ENCODE measurements at regions not wholly inside any gene's neighbourhood (a gene's known extent, or its start where the extent isn't known, plus 50 kb on each side); places are given as distances from the start of the nearest gene placed in this dataset.
A peak's percentile ranks its signal among the peaks of the same experiment; 100 is the strongest.

GRCh38 chr11:134584001-134584561 is 172.0 kb upstream of the B3GAT1 start:
- DNase-seq: no peak

- DNase-seq: peak in 1 of 5 donors; percentile 14
These were observed 171.5 kb upstream of the B3GAT1 start for GRCh38 chr11:134583397-134583990.

GRCh38 chr11:134582770-134583095 is 170.7 kb upstream of the B3GAT1 start:
- no peak for DNase-seq

- DNase-seq: no peak
These were observed 170.1 kb upstream of the B3GAT1 start for GRCh38 chr11:134581966-134582769.

- no peak for DNase-seq
These were observed 169.1 kb upstream of the B3GAT1 start for GRCh38 chr11:134581121-134581626.

GRCh38 chr11:134580610-134580975 is 168.6 kb upstream of the B3GAT1 start:
- DNase-seq: no peak

GRCh38 chr11:134579724-134580609 is 167.9 kb upstream of the B3GAT1 start:
- DNase-seq: no peak

GRCh38 chr11:134578807-134579723 is 167.0 kb upstream of the B3GAT1 start:
- DNase-seq: peak in 1 of 5 donors; percentile 4

GRCh38 chr11:134577751-134578395 is 165.8 kb upstream of the B3GAT1 start:
- no peak for DNase-seq

GRCh38 chr11:134576721-134577171 is 164.7 kb upstream of the B3GAT1 start:
- no peak for DNase-seq

GRCh38 chr11:134576286-134576685 is 164.2 kb upstream of the B3GAT1 start:
- no peak for DNase-seq

- DNase-seq: no peak
These were observed 163.6 kb upstream of the B3GAT1 start for GRCh38 chr11:134575504-134576230.

- DNase-seq: no peak
These were observed 162.9 kb upstream of the B3GAT1 start for GRCh38 chr11:134574947-134575346.

GRCh38 chr11:134574425-134574824 is 162.4 kb upstream of the B3GAT1 start:
- no peak for DNase-seq

GRCh38 chr11:134573857-134574256 is 161.8 kb upstream of the B3GAT1 start:
- no peak for DNase-seq

- no peak for DNase-seq
These were observed 161.0 kb upstream of the B3GAT1 start for GRCh38 chr11:134572741-134573675.

- no peak for DNase-seq
These were observed 159.3 kb upstream of the B3GAT1 start for GRCh38 chr11:134571301-134571700.

GRCh38 chr11:134569195-134569594 is 157.2 kb upstream of the B3GAT1 start:
- DNase-seq: no peak

GRCh38 chr11:134566311-134566710 is 154.3 kb upstream of the B3GAT1 start:
- no peak for DNase-seq

Data from T-helper 1 cell (primary cell).